Ascending aorta (tissue), 2 donors: ENCODE measurements at regions not wholly inside any gene's neighbourhood (a gene's known extent, or its start where the extent isn't known, plus 50 kb on each side); places are given as distances from the start of the nearest gene placed in this dataset.

Experiments used
- DNase-seq, 2 donors: peaks; one replicate each; pipeline ENCODE4 v3.0.0-alpha.2; 2019; ENCODE audit warnings: low spot score in 2 of 2
- H3K27ac ChIP-seq, 2 donors: fragments of 200-600 bp; sonication (generic); one replicate each; pipeline ENCODE4 v1.5.1; 2016 to 2017; ENCODE audit warnings: mild to moderate bottlenecking in 1 of 2
- H3K27me3 ChIP-seq: fragments of 200-600 bp; sonication (generic); one replicate; pipeline ENCODE4 v1.5.1; 2017
- H3K36me3 ChIP-seq, 2 donors: fragments of 200-600 bp; sonication (generic); one replicate each; pipeline ENCODE4 v1.5.1; 2016
- H3K4me1 ChIP-seq, 2 donors: fragments of 200-600 bp; sonication (generic); one replicate each; pipeline ENCODE4 v1.5.1; 2016 to 2017; ENCODE audit warnings: mild to moderate bottlenecking in 1 of 2
- H3K4me3 ChIP-seq, 2 donors: fragments of 200-600 bp; sonication (generic); one replicate each; pipeline ENCODE4 v1.5.1; 2016 to 2017; ENCODE audit warnings: mild to moderate bottlenecking in 1 of 2
- H3K9me3 ChIP-seq, 2 donors: fragments of 200-600 bp; sonication (generic); one replicate each; pipeline ENCODE4 v1.5.1; 2016
- intact Hi-C: fragments of 100-400 bp; cut with DNase I; formaldehyde crosslinking; loops from one replicate; pipeline ENCODE4 v1.15.1; 2023
- TF ChIP-seq, protein P1 (sequence below), 3 experiments: fragments of 200-600 bp in 2 of 3; fragments of 450-650 bp in 1 of 3; sonication (generic) in 2 of 3; IDR thresholded peaks; one replicate each; pipeline ENCODE4 v1.5.1; 2016 to 2019; ENCODE audit warnings: antibody characterized with exemption in 3 of 3, mild to moderate bottlenecking in 1 of 3, moderate library complexity in 1 of 3

DNA sequence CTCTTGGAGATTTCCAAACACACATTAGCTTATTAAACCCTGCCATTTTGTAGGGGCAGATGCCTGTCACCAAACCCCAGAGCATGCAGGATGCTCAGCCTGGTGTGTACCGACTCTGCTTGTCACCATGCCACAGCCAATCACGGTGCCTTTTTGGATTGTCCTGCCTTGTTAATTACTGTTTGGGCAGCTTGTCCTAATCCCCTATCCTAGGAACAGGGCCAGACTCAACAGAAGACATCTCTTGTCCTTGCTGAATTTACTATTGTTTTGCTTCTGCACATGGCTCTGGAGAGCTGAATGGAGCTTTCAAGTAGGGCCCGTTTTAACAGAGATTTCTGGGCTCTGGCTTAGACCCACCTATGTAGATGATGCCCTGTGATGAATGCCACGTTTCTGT is 388.5 kb downstream of the AACS start:
- no peaks in the 10 kb centered on the region for H3K27me3 ChIP-seq
- no peak for DNase-seq
- H3K9me3 ChIP-seq: peaks cover 0 to 12% of the 10 kb centered on the region in 2 donors
- no peaks in the 10 kb centered on the region for H3K36me3 ChIP-seq
- TF ChIP-seq, protein P1, sequence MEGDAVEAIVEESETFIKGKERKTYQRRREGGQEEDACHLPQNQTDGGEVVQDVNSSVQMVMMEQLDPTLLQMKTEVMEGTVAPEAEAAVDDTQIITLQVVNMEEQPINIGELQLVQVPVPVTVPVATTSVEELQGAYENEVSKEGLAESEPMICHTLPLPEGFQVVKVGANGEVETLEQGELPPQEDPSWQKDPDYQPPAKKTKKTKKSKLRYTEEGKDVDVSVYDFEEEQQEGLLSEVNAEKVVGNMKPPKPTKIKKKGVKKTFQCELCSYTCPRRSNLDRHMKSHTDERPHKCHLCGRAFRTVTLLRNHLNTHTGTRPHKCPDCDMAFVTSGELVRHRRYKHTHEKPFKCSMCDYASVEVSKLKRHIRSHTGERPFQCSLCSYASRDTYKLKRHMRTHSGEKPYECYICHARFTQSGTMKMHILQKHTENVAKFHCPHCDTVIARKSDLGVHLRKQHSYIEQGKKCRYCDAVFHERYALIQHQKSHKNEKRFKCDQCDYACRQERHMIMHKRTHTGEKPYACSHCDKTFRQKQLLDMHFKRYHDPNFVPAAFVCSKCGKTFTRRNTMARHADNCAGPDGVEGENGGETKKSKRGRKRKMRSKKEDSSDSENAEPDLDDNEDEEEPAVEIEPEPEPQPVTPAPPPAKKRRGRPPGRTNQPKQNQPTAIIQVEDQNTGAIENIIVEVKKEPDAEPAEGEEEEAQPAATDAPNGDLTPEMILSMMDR (IDR thresholded peaks at IDR 0.05): no peak
- intact Hi-C loops: no loop called here
- no peak overlapping the region for H3K27ac ChIP-seq
- no peak overlapping the region for H3K4me3 ChIP-seq
- H3K4me1 ChIP-seq: no peaks in the 10 kb centered on the region

DNA sequence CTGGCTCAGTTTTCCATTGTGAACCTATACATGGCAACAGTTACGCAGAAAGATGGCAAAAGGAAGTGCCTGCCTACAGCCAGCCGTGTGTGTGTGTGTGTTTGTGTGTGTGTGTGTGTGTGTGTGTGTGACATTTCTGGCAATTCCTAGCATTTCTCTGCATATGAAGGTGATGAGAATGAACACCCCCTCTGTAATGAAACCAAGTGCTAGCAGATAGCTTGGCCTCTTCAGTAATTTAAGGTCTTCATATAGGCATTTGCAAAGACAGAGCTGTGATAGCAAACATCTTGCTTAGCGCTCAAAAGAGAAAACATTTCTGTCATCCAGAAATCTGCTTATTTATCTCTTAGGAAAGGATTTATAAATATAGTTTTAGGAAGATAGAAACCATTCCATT is 389.1 kb downstream of the AACS start:
- intact Hi-C loops: no loop called here
- Histone ChIP-seq H3K27me3 (no peaks in the 10 kb centered on the region), H3K4me1 (no peaks in the 10 kb centered on the region), H3K9me3 (peaks cover 0 to 12% of the 10 kb centered on the region in 2 donors), H3K27ac (no peak overlapping the region), H3K36me3 (no peaks in the 10 kb centered on the region), H3K4me3 (no peak overlapping the region)
- TF ChIP-seq, protein P1 (IDR thresholded peaks at IDR 0.05): no peak
- DNase-seq: no peak

DNA sequence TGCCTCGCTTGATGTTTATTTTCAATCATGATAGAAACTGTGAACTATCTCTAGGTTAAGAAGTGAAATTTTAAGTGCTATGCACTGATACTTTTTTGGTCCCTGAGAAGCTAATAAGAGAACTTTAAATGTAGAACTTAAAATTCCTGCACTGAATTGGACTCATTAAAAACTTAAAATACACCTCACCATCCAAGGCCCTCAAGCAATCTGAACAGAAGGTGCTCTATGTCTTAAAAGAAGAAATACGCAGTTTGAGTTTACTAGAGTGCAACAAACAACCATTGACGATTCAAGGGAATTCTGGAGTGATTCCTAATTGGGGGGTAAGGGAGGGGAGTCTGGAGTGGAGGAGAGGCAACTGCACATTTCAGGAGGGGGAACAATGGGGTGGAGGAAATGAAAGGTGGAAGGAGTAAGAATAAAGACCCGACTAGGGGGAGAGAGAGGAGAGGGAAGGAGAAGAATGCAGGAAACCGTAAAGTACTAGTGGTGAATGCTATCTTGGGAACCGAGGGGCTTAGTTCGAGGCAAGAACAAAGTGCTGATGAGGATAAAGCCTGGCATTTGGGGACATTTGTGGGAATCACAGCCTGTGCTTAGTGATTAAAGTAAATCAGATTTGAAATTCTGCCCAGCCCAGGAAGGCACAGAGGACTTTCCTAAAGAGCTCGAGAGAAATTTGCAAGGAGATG is 389.7 kb downstream of the AACS start:
- no peaks in the 10 kb centered on the region for H3K36me3 ChIP-seq
- peaks cover 0 to 12% of the 10 kb centered on the region in 2 donors for H3K9me3 ChIP-seq
- no peak overlapping the region for H3K4me3 ChIP-seq
- H3K27ac ChIP-seq: no peak overlapping the region
- no peaks in the 10 kb centered on the region for H3K27me3 ChIP-seq
- no peaks in the 10 kb centered on the region for H3K4me1 ChIP-seq
- DNase-seq: no peak
- intact Hi-C loops: no loop called here
- TF ChIP-seq, protein P1 (IDR thresholded peaks at IDR 0.05): no peak

DNA sequence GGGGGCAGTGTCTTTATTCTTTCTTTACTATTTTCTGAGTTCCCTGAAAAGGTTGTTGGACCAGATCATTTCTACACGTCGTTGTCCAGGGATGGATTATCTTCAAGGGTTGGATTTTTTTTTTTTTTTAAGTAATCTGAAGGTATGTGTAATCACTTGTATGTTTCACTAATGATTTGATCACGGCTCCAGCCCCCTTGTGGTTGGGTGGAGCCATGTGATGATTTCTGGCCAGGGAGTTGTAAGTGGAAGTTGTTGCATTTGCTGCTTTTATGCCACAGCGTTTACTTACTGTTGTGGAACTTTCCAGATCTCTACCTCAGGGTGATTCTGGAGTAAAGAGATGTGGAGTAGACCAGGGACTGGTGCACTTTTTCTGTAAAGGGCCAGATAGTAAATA is 390.3 kb downstream of the AACS start:
- DNase-seq: no peak
- Histone ChIP-seq H3K4me1 (no peaks in the 10 kb centered on the region), H3K27me3 (no peaks in the 10 kb centered on the region), H3K4me3 (no peak overlapping the region), H3K27ac (no peak overlapping the region), H3K9me3 (peaks cover 0 to 11% of the 10 kb centered on the region in 2 donors), H3K36me3 (no peaks in the 10 kb centered on the region)
- TF ChIP-seq, protein P1 (IDR thresholded peaks at IDR 0.05): no peak
- intact Hi-C loops: no loop called here

DNA sequence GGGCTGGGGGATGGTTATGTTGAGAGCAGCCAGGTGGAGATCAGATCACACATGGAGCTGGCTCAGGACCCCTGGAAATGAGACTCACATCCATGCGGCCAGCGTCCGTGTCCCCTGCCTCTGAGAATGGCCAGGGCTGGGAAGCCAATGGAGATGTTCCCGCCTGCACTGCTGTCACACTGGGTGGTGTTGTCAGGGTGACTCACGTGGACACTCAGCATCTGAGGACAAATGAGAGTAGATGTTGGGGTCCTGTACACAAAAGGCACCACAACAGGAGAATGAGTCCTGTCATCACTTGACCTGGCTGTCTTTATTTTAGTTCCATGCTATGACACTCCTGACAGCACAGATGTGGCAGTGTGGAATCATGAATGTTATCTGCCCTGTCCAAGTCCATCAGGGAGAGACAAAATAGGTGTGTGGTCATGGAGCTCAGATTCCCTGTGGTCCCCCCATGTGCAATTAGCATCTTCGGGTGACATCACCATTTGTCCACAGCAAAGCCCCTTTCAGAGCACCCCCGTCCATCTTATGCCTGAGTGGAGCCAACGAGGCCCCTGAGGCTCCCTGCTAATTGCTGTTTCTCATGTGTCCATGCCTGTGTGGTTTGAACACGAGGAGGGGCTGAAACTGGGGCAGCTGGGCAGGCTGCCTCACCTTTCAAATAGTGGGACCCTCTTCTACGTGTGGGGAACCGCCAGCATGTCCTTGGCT is 393.5 kb downstream of the AACS start:
- TF ChIP-seq, protein P1 (IDR thresholded peaks at IDR 0.05): no peak
- no peaks in the 10 kb centered on the region for H3K4me1 ChIP-seq
- no peaks in the 10 kb centered on the region for H3K36me3 ChIP-seq
- H3K9me3 ChIP-seq: no peaks in the 10 kb centered on the region
- DNase-seq: no peak
- intact Hi-C loops: no loop called here
- H3K27ac ChIP-seq: no peak overlapping the region
- H3K4me3 ChIP-seq: no peak overlapping the region
- no peaks in the 10 kb centered on the region for H3K27me3 ChIP-seq
